Stomach smooth muscle (tissue), 2 donors: ENCODE measurements at regions not wholly inside any gene's neighbourhood (a gene's known extent, or its start where the extent isn't known, plus 50 kb on each side); places are given as distances from the start of the nearest gene placed in this dataset.
"Not testable (repeated sequence)": the region's sequence is repeated elsewhere in the genome, so short reads cannot be mapped to it uniquely, and the experiment has no call there.

Source experiments
- H3K27ac ChIP-seq: one replicate; pipeline ENCODE4 v1.7.0; 2013; ENCODE audit warnings: mild to moderate bottlenecking, low read length, inconsistent platforms
- H3K27me3 ChIP-seq, 2 donors: one replicate each; pipeline ENCODE4 v1.7.0; 2013; ENCODE audit warnings: low read length in 2 of 2; ENCODE audit not compliant: insufficient read depth in 2 of 2, control insufficient read depth in 1 of 2
- H3K36me3 ChIP-seq, 2 donors: one replicate each; pipeline ENCODE4 v1.7.0; 2013; ENCODE audit warnings: low read length in 2 of 2; ENCODE audit not compliant: control insufficient read depth in 2 of 2, insufficient read depth in 2 of 2
- H3K4me1 ChIP-seq: one replicate; pipeline ENCODE4 v1.7.0; 2013; ENCODE audit warnings: low read length; ENCODE audit not compliant: control insufficient read depth, insufficient read depth
- H3K4me3 ChIP-seq, 2 donors: one replicate each; pipeline ENCODE4 v1.7.0; 2013; ENCODE audit warnings: low read length in 2 of 2
- H3K9ac ChIP-seq, 2 donors: one replicate each; pipeline ENCODE4 v1.7.0; 2013; ENCODE audit warnings: low read length in 2 of 2, mild to moderate bottlenecking in 1 of 2
- H3K9me3 ChIP-seq, 2 donors: one replicate each; pipeline ENCODE4 v1.7.0; 2013; ENCODE audit warnings: low read length in 2 of 2; ENCODE audit not compliant: control insufficient read depth in 2 of 2
- donor health status: healthy.
- donor health status: Pancreatic carcinoma.

- Histone ChIP-seq H3K27me3 (peaks cover 0 to 9% of the 10 kb centered on the region in 2 donors), H3K9ac (no peak overlapping the region), H3K9me3 (no peaks in the 10 kb centered on the region), H3K27ac (no peak overlapping the region), H3K4me1 (no peaks in the 10 kb centered on the region), H3K4me3 (no peak overlapping the region), H3K36me3 (no peaks in the 10 kb centered on the region)
Measured at GRCh38 chrX:40530509-40530908, 50.3 kb upstream of the ATP6AP2 start.

GRCh38 chrX:40527543-40527942 lies 53.2 kb upstream of the ATP6AP2 start:
- Histone ChIP-seq H3K4me1 (no peaks in the 10 kb centered on the region), H3K27ac (no peak overlapping the region), H3K9ac (no peak overlapping the region), H3K4me3 (no peak overlapping the region), H3K9me3 (no peaks in the 10 kb centered on the region), H3K36me3 (no peaks in the 10 kb centered on the region), H3K27me3 (peaks cover 0 to 18% of the 10 kb centered on the region in 2 donors)

- no peak overlapping the region for H3K4me3 ChIP-seq
- no peak overlapping the region for H3K9ac ChIP-seq
- H3K27me3 ChIP-seq: peaks cover 0 to 17% of the 10 kb centered on the region in 2 donors
- H3K27ac ChIP-seq: no peak overlapping the region
- H3K36me3 ChIP-seq: no peaks in the 10 kb centered on the region
- no peaks in the 10 kb centered on the region for H3K9me3 ChIP-seq
- H3K4me1 ChIP-seq: no peaks in the 10 kb centered on the region
Measured at GRCh38 chrX:40526412-40526811, 54.4 kb upstream of the ATP6AP2 start.

GRCh38 chrX:40525901-40526300 lies 54.9 kb upstream of the ATP6AP2 start:
- H3K4me3 ChIP-seq, H3K4me1 ChIP-seq, H3K9me3 ChIP-seq, H3K9ac ChIP-seq, H3K27ac ChIP-seq, H3K36me3 ChIP-seq: not testable (repeated sequence)
- H3K27me3 ChIP-seq: peaks cover 0 to 21% of the 10 kb centered on the region in 2 donors

- H3K27ac ChIP-seq: no peak overlapping the region
- no peak overlapping the region for H3K4me3 ChIP-seq
- no peaks in the 10 kb centered on the region for H3K9me3 ChIP-seq
- no peaks in the 10 kb centered on the region for H3K36me3 ChIP-seq
- H3K9ac ChIP-seq: no peak overlapping the region
- H3K27me3 ChIP-seq: peaks cover 0 to 18% of the 10 kb centered on the region in 2 donors
- no peaks in the 10 kb centered on the region for H3K4me1 ChIP-seq
Measured at GRCh38 chrX:40524423-40524822, 56.3 kb upstream of the ATP6AP2 start.

- Histone ChIP-seq H3K9ac (no peak overlapping the region), H3K4me1 (no peaks in the 10 kb centered on the region), H3K27me3 (peaks cover 0 to 17% of the 10 kb centered on the region in 2 donors), H3K36me3 (no peaks in the 10 kb centered on the region), H3K4me3 (no peak overlapping the region), H3K27ac (no peak overlapping the region), H3K9me3 (no peaks in the 10 kb centered on the region)
Measured at GRCh38 chrX:40523852-40524251, 56.9 kb upstream of the ATP6AP2 start.

GRCh38 chrX:40521868-40522450 lies 58.8 kb upstream of the ATP6AP2 start:
- H3K9ac ChIP-seq: no peak overlapping the region
- no peaks in the 10 kb centered on the region for H3K4me1 ChIP-seq
- no peaks in the 10 kb centered on the region for H3K9me3 ChIP-seq

GRCh38 chrX:40514376-40514775 lies 66.4 kb upstream of the ATP6AP2 start:
- no peaks in the 10 kb centered on the region for H3K4me1 ChIP-seq
- no peak overlapping the region for H3K4me3 ChIP-seq
- no peak overlapping the region for H3K9ac ChIP-seq
- H3K36me3 ChIP-seq: no peaks in the 10 kb centered on the region
- peaks cover 0 to 41% of the 10 kb centered on the region in 2 donors for H3K27me3 ChIP-seq
- no peaks in the 10 kb centered on the region for H3K9me3 ChIP-seq
- no peak overlapping the region for H3K27ac ChIP-seq

More at GRCh38 chrX:40521868-40522450, 58.8 kb upstream of the ATP6AP2 start:
- H3K4me3 ChIP-seq: no peak overlapping the region
- no peaks in the 10 kb centered on the region for H3K36me3 ChIP-seq
- H3K27ac ChIP-seq: no peak overlapping the region
- H3K27me3 ChIP-seq: peaks cover 0 to 21% of the 10 kb centered on the region in 2 donors

- Histone ChIP-seq H3K27me3 (peaks cover 0 to 41% of the 10 kb centered on the region in 2 donors), H3K9me3 (no peaks in the 10 kb centered on the region), H3K27ac (no peak overlapping the region), H3K36me3 (no peaks in the 10 kb centered on the region), H3K4me3 (no peak overlapping the region), H3K4me1 (no peaks in the 10 kb centered on the region), H3K9ac (no peak overlapping the region)
Measured at GRCh38 chrX:40513835-40514234, 66.9 kb upstream of the ATP6AP2 start.

GRCh38 chrX:40513012-40513411 lies 67.8 kb upstream of the ATP6AP2 start:
- Histone ChIP-seq H3K36me3 (no peaks in the 10 kb centered on the region), H3K27me3 (peaks cover 0 to 37% of the 10 kb centered on the region in 2 donors), H3K27ac (no peak overlapping the region), H3K9me3 (no peaks in the 10 kb centered on the region), H3K9ac (no peak overlapping the region), H3K4me1 (no peaks in the 10 kb centered on the region), H3K4me3 (no peak overlapping the region)

- Histone ChIP-seq H3K27me3 (peaks cover 0 to 34% of the 10 kb centered on the region in 2 donors), H3K9ac (no peak overlapping the region), H3K36me3 (no peaks in the 10 kb centered on the region), H3K4me3 (no peak overlapping the region), H3K27ac (no peak overlapping the region), H3K9me3 (no peaks in the 10 kb centered on the region), H3K4me1 (no peaks in the 10 kb centered on the region)
Measured at GRCh38 chrX:40511258-40511657, 69.5 kb upstream of the ATP6AP2 start.
